Activated CD4-positive, alpha-beta T cell treated with anti-CD3 and anti-CD28 coated beads, Interleukin-2, Interleukin-4, amounts not matched to agents 100 ng/mL and 50 ng/mL, durations not matched to agents 16 hours and 8 hours (primary cell): ENCODE measurements at regions not wholly inside any gene's neighbourhood (a gene's known extent, or its start where the extent isn't known, plus 50 kb on each side); places are given as distances from the start of the nearest gene placed in this dataset.
"Not testable (repeated sequence)": the region's sequence is repeated elsewhere in the genome, so short reads cannot be mapped to it uniquely, and the experiment has no call there.

Experiments
- DNase-seq: peaks from one replicate; pipeline ENCODE4 v3.0.0-alpha.2; 2020; ENCODE audit warnings: low spot score

DNA sequence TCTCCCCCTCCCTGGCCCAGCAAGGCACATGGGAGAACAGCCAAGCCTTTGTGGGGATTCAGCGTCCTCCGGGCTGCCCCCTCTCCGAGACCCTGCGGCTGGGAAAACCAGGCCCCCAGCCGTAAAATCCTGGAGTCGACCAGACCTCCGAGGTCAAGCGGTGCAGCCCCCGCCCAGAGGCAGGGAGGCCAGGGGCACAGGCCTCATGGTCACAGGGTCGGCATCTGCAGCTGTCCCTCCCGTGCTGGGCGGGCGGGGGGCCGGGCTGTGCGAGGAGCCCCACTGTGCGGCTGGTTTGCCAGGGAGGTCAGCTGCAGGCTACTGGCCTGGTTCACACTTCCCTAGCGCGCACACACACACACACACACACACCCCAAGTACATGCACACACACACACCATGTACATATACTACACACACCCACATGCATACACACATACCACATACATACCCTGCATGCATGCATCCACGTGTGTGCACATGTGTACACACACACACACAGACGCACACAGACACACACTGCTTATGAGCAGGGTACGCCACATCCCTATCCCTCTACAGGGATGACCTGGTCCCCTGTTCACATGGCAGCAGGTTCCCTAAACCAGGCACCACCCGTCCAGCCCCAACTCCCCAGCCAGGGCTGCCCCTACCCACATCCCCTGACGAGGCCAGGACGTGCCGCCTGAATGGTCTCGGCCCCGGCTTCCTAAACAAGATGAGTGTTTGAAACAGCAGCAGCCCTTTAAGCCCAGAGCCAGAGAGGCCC lies 108.9 kb upstream of the CIBAR2 start:
- DNase-seq: no peak

DNA sequence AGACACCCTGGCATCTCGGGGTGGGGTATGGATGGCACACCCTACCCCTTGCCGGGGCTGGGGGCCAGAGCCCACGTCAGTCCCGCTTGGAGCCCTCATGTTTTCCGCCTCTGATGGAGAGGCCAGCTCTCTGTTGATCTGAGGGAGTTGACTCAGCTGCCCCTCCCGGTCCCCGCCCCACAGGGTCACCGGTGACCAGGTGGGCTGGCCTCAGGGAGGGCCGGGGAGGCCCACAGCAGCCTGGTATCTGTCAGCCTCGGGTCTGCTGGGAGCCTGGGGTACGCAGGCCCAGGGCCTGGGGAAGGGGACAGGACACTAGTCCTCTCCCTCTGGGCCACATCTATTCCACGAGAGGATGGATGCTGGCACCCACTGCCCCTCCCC lies 109.5 kb upstream of the CIBAR2 start:
- DNase-seq: no peak

DNA sequence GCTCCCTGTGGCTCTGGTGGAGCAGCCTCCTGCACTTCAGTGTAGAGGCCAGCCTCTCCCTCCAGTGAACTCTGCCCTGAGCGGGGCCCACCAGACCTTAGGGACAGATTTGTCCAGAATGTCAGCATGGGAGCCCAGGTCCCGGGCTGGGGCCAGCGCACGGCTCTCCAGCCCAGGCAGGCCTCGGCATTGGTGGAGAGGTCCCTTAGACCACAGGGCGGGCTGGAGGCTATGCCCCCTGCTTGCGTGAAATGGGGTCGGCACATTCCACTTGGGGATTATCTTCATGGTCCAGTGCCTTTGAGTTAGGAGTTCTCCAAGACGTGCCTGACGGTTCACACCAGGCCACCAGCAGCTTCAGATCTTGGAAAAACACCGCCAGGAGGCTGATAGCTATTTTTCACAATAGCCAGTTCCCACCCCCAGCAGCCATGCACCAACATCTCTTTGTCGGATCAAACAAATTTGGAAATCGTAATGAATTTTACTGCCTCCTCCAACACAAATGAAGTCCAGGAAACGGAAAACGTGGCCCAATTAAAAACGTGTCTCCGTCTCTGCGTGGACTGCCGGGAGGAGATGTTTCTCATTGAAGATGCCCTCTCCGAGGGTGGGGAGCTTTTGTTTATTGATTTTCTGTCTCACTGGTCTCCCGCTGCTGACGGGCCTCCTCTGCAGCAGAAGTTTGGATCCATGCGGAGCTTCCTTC lies 110.0 kb upstream of the CIBAR2 start:
- DNase-seq: no peak

DNA sequence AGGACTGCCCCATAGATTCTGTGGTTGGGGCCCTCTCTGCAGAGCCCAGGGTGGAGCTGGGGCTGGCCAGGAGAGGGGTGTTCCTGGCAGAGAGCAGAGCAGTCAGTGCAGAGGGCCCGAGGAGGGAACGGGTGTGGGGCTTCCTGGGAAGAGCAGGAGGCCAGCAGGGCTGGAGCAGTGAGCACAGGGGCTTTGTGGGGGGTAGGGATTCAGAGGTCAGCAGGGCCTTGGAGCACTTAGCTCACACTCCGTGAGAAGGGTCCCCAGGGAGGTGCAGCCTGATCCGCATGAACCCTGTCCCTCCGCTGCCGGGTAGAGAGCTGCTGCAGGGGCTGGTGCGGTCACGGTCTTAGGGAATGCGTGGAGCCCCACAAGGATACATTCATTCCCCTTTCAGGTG lies 113.0 kb upstream of the CIBAR2 start:
- no peak for DNase-seq

DNA sequence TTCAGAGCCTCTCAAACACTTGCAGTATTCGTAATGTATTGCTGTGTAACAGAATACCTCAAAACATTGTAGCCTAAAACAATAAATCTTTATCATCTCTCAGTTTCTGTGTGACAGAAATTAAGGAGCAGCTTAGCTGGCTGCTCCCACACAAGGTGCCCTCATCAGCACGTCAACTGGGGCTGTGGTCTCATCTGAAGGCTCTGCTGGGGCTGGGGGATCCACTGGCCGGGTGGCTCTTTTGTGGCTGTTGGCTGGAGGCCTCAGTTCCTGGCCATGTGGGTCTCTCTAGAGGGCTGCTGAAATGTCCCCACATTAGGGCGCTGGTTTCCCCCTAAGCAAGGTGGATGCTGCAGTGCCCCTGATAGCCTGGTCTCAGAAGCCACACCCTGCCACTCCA lies 113.4 kb upstream of the CIBAR2 start:
- no peak for DNase-seq

GRCh38 chr16:85227084-85227945 lies 115.0 kb upstream of the CIBAR2 start:
- DNase-seq: no peak

- no peak for DNase-seq
Measured at GRCh38 chr16:85227946-85228862, 115.9 kb upstream of the CIBAR2 start.

DNA sequence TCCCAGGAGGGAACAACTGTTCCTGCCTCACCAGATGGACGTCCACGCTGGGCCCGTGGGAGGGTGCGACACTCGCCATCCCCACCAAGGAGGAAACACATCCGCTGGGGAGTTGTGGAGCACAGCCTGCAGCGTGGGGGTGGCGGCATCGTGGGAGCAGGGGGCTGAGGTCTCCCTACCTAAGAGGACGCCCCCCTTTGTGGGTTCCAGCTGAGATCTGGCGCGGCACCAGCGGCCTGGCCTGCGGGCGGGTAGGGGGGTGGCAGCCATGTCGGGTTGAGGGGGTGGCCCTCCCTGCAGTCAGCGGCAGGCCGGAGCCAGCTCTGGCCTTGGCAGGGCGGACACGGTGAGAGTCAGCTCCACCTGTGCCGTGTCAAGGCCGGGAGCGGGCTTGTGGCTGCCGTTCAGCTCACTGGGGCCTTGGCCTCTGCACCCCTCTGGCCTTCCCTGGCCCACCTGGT lies 116.7 kb upstream of the CIBAR2 start:
- DNase-seq: no peak

- DNase-seq: no peak
Measured at GRCh38 chr16:85229869-85230462, 117.7 kb upstream of the CIBAR2 start.

- DNase-seq: not testable (repeated sequence)
Measured at GRCh38 chr16:85230764-85231383, 118.6 kb upstream of the CIBAR2 start.

GRCh38 chr16:85231959-85232358 lies 119.7 kb upstream of the CIBAR2 start:
- DNase-seq: no peak

- no peak for DNase-seq
Measured at GRCh38 chr16:85232369-85233142, 120.3 kb upstream of the CIBAR2 start.

DNA sequence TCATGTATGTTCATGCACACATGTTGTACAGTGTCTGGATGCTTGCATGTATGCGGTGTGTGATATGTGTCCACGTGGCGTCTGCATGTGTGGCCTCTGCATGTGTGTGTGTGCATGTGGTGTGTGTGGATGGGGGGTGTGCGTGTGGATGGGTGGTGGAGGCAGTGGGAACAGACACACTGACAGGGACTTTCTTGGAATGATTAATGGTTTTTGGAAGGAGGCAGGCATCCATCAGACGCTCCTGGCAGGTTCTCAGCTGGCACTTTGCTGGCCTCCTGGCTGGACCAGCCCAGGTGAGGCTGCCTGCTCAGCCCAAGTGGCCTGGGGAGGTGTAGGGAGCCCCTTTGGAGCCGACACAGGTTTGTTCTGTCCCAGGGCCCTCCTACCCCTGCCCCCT lies 121.2 kb upstream of the CIBAR2 start:
- no peak for DNase-seq

DNA sequence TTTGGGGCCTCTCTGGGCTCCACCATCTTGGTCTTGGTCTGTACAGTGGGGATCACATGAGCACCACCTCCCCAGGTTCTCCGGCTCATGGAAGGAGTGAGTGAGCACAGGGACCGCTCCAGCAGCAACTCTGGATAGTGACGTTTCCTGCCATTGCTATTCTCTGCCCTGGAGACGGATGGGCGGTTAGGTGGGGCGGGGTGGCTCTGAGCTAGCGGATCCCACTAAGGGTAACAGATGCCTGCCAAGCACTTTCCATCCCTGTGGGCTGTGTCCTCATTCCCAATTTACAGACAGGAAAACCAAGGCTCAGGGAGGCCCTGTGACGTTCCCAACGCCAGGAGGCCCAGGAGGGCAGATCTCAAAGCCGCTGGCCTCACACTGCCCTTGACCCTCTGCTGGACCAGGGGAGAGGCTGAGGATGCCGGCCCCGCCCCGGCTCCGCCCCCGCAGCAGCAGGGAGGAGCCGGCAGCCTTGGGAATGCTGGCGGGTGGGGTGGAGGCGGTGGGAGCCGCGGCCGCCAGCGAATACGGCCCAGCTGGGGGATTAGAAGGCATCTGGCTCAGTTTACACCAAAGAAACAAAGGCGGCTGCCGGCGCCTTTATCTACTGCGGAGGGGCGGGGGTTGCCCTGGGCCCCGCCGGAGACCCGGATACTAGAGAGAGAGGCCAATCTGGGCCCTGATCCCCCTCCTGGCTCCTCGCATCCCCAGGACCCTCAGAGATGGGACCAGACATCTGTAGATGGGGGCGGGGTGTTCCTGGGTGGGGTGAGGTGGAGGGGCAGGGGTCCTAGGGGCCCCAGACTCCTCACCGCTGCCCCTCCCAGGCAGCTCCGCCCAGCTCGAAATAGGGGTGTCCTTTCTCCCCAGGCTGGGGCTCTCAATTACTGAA lies 122.3 kb upstream of the CIBAR2 start:
- DNase-seq: no peak

DNA sequence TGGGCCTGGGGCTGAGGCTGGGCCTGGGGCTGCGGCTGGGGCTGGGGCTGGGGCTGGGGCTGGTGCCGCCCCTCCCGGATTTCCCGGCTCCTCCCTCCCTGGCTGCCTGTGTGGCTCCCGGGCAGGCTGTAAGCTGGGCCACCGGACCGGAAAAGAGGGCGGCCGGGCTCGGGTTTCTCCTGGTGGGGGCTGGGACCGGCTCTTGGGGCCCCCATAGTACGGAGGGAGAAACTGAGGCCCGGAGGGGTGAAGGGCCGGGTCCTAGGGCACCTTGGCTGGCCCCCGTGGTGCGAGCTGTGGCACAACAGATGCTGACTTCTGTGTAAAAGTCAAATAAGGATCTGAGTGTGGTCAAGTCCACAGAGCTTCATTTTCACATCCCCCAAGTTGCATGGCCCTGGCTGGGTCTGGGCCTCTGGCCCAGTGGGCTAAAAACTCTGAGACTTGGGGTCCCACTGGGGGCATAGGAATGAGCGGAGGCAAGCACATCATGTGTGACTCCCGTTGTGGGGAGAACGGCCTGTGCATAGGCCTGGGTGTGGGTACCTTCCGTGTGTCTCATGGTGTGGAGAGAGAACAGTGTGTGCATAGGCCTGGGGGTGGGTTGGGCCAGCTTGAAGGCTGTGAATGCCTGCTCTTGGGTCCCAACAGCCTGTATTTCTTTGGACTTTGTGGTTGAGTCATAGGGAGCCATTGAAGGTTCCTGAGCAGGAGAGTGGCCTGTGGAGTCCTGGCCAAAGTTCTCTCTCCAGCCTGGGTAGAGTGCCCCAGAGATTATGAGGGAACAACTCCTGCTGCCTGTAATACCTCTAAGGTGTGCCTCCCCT lies 123.9 kb upstream of the CIBAR2 start:
- no peak for DNase-seq

DNA sequence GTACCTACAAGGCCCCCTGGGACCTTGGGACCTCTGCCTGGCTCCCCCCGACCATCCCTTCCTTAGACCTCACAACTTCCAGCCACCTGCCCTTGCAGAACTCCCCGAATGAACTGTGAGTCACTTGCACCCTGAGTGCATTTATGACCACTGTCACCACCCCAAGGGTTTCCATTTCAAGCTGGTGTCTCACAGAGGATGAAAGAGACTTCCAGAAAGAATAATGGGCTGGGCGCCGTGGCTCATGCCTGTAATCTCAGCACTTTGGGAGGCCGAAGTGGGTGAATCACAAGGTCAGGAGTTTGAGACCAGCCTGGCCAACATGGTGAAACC lies 124.5 kb upstream of the CIBAR2 start:
- DNase-seq: no peak

- DNase-seq: no peak
Measured at GRCh38 chr16:85237817-85238216, 125.5 kb upstream of the CIBAR2 start.

- DNase-seq: no peak
Measured at GRCh38 chr16:85238233-85238647, 126.0 kb upstream of the CIBAR2 start.
